ENCODE measurements at regions not wholly inside any gene's neighbourhood (a gene's known extent, or its start where the extent isn't known, plus 50 kb on each side); places are given as distances from the start of the nearest gene placed in this dataset.

GRCh38 chr14:61622051-61622450, 73.3 kb upstream of the HIF1A start:
- TF ChIP-seq ZNF121 (tag by site-specific recombination; IDR thresholded peaks at IDR 0.05) (no peak), KLF1 (tag by site-specific recombination; IDR thresholded peaks at IDR 0.05) (no peak)

Data from HEK293 (cell line).